H9 (cell line): ENCODE measurements at regions not wholly inside any gene's neighbourhood (a gene's known extent, or its start where the extent isn't known, plus 50 kb on each side); places are given as distances from the start of the nearest gene placed in this dataset.

Source experiments
- DNase-seq: peaks from one replicate; pipeline ENCODE4 v3.0.0-alpha.2; 2017
- H2AFZ ChIP-seq: one replicate; pipeline ENCODE4 v1.6.1; 2013; ENCODE audit warnings: mild to moderate bottlenecking, low read length, control low read depth, moderate library complexity
- H2AK5ac ChIP-seq: 2 replicates; pipeline ENCODE4 v1.6.1; 2013; ENCODE audit warnings: low read length, control low read depth, mixed read lengths; ENCODE audit not compliant: insufficient read length
- H2BK120ac ChIP-seq: one replicate; pipeline ENCODE4 v1.6.1; 2013; ENCODE audit warnings: low read depth, mild to moderate bottlenecking, low read length, control low read depth, inconsistent platforms; ENCODE audit not compliant: poor library complexity, severe bottlenecking
- H2BK12ac ChIP-seq: 2 replicates; pipeline ENCODE4 v1.6.1; 2013; ENCODE audit warnings: low read length, control low read depth, mixed read lengths, low read depth; ENCODE audit not compliant: insufficient read length
- H2BK15ac ChIP-seq: 2 replicates; pipeline ENCODE4 v1.6.1; 2013; ENCODE audit warnings: low read depth, low read length, control low read depth
- H2BK20ac ChIP-seq: one replicate; pipeline ENCODE4 v1.6.1; 2013; ENCODE audit warnings: low read depth, mild to moderate bottlenecking, low read length, control low read depth, inconsistent platforms; ENCODE audit not compliant: poor library complexity, severe bottlenecking
- H2BK5ac ChIP-seq: 2 replicates; pipeline ENCODE4 v1.6.1; 2013; ENCODE audit warnings: low read length, control low read depth, mixed read lengths; ENCODE audit not compliant: insufficient read length
- H3K14ac ChIP-seq: 2 replicates; pipeline ENCODE4 v1.6.1; 2013; ENCODE audit warnings: low read length, control low read depth; ENCODE audit not compliant: insufficient read depth
- H3K18ac ChIP-seq: 2 replicates; pipeline ENCODE4 v1.6.1; 2013; ENCODE audit warnings: low read depth, mild to moderate bottlenecking, mixed read lengths, low read length, control low read depth; ENCODE audit not compliant: insufficient read length
- H3K23ac ChIP-seq: 2 replicates; pipeline ENCODE4 v1.6.1; 2013; ENCODE audit warnings: low read length, control low read depth, mixed read lengths, low read depth; ENCODE audit not compliant: insufficient read length
- H3K23me2 ChIP-seq: 2 replicates; pipeline ENCODE4 v1.6.1; 2013; ENCODE audit warnings: low read depth, mild to moderate bottlenecking, mixed read lengths, low read length, control low read depth; ENCODE audit not compliant: insufficient read length, poor library complexity, severe bottlenecking
- H3K27ac ChIP-seq: 2 replicates; pipeline ENCODE4 v1.5.1; 2013; ENCODE audit warnings: low read length, control low read depth, mixed read lengths, low read depth; ENCODE audit not compliant: insufficient read length
- H3K27me3 ChIP-seq: 2 replicates; pipeline ENCODE4 v1.6.1; 2013; ENCODE audit warnings: low read length, control low read depth, inconsistent platforms; ENCODE audit not compliant: insufficient read depth
- H3K4ac ChIP-seq: 2 replicates; pipeline ENCODE4 v1.6.1; 2013; ENCODE audit warnings: low read depth, mild to moderate bottlenecking, control low read depth, inconsistent platforms, low read length, moderate library complexity
- H3K4me1 ChIP-seq: 2 replicates; pipeline ENCODE4 v1.6.1; 2013; ENCODE audit warnings: low read length, control low read depth, inconsistent platforms; ENCODE audit not compliant: insufficient read depth
- H3K4me2 ChIP-seq: 2 replicates; pipeline ENCODE4 v1.6.1; 2013; ENCODE audit warnings: low read length, control low read depth, mixed read lengths; ENCODE audit not compliant: insufficient read length, insufficient read depth
- H3K56ac ChIP-seq: 2 replicates; pipeline ENCODE4 v1.6.1; 2013; ENCODE audit warnings: low read depth, mild to moderate bottlenecking, mixed read lengths, low read length, control low read depth; ENCODE audit not compliant: insufficient read length
- H3K79me1 ChIP-seq: 2 replicates; pipeline ENCODE4 v1.6.1; 2013; ENCODE audit warnings: low read depth, mild to moderate bottlenecking, moderate library complexity, low read length, control low read depth, inconsistent platforms; ENCODE audit not compliant: insufficient read depth, poor library complexity, severe bottlenecking
- H3K79me2 ChIP-seq: 2 replicates; pipeline ENCODE4 v1.6.1; 2013; ENCODE audit warnings: low read length, control low read depth, inconsistent platforms; ENCODE audit not compliant: insufficient read depth
- H3K9ac ChIP-seq: 2 replicates; pipeline ENCODE4 v1.6.1; 2013; ENCODE audit warnings: low read length, control low read depth, mixed read lengths; ENCODE audit not compliant: insufficient read length; ENCODE audit errors: extremely low read depth
- H3K9me3 ChIP-seq: one replicate; pipeline ENCODE4 v1.6.1; 2013; ENCODE audit warnings: low read depth, low read length, inconsistent platforms; ENCODE audit not compliant: control insufficient read depth
- H3T11ph ChIP-seq: one replicate; pipeline ENCODE4 v1.6.1; 2013; ENCODE audit warnings: mild to moderate bottlenecking, low read length, control low read depth, inconsistent platforms
- H4K20me1 ChIP-seq: one replicate; pipeline ENCODE4 v1.6.1; 2013; ENCODE audit not compliant: control insufficient read depth, insufficient read length, insufficient read depth
- H4K5ac ChIP-seq: 2 replicates; pipeline ENCODE4 v1.6.1; 2013; ENCODE audit warnings: low read depth, mild to moderate bottlenecking, mixed read lengths, low read length, control low read depth; ENCODE audit not compliant: insufficient read length
- H4K8ac ChIP-seq: replicated peaks from 2 replicates; pipeline ENCODE4 v1.6.1; 2013; ENCODE audit warnings: low read length, control low read depth, mixed read lengths, low read depth; ENCODE audit not compliant: insufficient read length
- H4K91ac ChIP-seq: 2 replicates; pipeline ENCODE4 v1.6.1; 2013; ENCODE audit warnings: low read depth, mild to moderate bottlenecking, moderate library complexity, mixed read lengths, low read length, control low read depth; ENCODE audit not compliant: insufficient read length
- H3K27ac Mint-ChIP-seq, 3 experiments: 2 replicates in 2 of 3; 3 replicates in 1 of 3; pipeline ENCODE4 v1.8.0; 2020 to 2021; ENCODE audit warnings: mixed read lengths in 3 of 3, mild to moderate bottlenecking in 1 of 3, moderate library complexity in 1 of 3
- H3K27me3 Mint-ChIP-seq: 2 replicates; pipeline ENCODE4 v1.8.0; 2021; ENCODE audit warnings: low read depth, mild to moderate bottlenecking, moderate library complexity, mixed read lengths
- H3K36me3 Mint-ChIP-seq, 3 experiments: 2 replicates in 2 of 3; 3 replicates in 1 of 3; pipeline ENCODE4 v1.8.0; 2020 to 2021; ENCODE audit warnings: low read depth in 3 of 3, mixed read lengths in 3 of 3; ENCODE audit not compliant: insufficient read depth in 1 of 3
- H3K4me1 Mint-ChIP-seq, 2 experiments: 2 replicates each; pipeline ENCODE4 v1.8.0; 2020; ENCODE audit warnings: mixed read lengths in 2 of 2
- H3K4me3 Mint-ChIP-seq, 2 experiments: 2 replicates in 1 of 2; 3 replicates in 1 of 2; pipeline ENCODE4 v1.8.0; 2020 to 2021; ENCODE audit warnings: mild to moderate bottlenecking in 2 of 2, mixed read lengths in 2 of 2, moderate library complexity in 1 of 2
- H3K9me3 Mint-ChIP-seq, 2 experiments: 2 replicates in 1 of 2; 3 replicates in 1 of 2; pipeline ENCODE4 v1.8.0; 2020; ENCODE audit warnings: mild to moderate bottlenecking in 2 of 2, mixed read lengths in 2 of 2, moderate library complexity in 1 of 2
- WGBS: extraction: QIAGEN DNeasy Blood & Tissue Kit; methylation state at CpG from one replicate; pipeline ENCODE4 v1.1.7; 2013; ENCODE audit warnings: missing lambda C conversion rate, low lambda C conversion rate, mixed read lengths; ENCODE audit not compliant: insufficient read length; ENCODE audit errors: extremely low coverage; 5-methylcytosine and 5-hydroxymethylcytosine counted together
- TF ChIP-seq, protein P1 (sequence below): fragments of 200-600 bp; sonication (generic); conservative IDR thresholded peaks from 3 replicates; pipeline ENCODE4 v1.8.0; 2021; ENCODE audit warnings: antibody characterized with exemption, mild to moderate bottlenecking

DNA sequence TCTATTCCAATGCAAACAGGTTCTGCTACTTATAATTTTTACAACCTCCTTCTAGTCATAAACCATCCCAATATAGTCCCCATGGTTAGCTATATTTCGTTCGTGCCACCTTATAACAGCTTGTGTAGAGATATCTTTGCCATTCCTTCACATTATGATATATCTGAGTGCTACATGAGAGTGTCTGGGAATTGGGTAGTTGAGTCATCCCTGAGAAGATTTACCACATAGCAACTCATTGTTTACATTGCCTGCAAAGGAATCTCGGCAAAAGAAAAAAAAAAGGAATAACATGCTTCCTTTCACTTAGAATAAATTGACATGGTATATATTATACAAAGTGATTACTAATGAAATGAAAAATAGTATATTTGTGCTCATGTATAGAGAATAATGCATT, 86.0 kb upstream of the VGLL3 start:
- Histone ChIP-seq H3K4ac (no peak overlapping the region), H3K23me2 (no peaks in the 10 kb centered on the region), H3K23ac (no peak overlapping the region), H3K4me1 (no peaks in the 10 kb centered on the region), H4K5ac (no peak overlapping the region), H2AFZ (no peak overlapping the region), H4K91ac (no peak overlapping the region), H4K20me1 (no peaks in the 10 kb centered on the region), H3K9me3 (no peaks in the 10 kb centered on the region), H4K8ac (no peak overlapping the region), H3K9ac (no peak overlapping the region), H2BK120ac (no peak overlapping the region), H2AK5ac (no peak overlapping the region), H3K4me2 (no peak overlapping the region), H2BK12ac (no peak overlapping the region), H2BK20ac (no peak overlapping the region), H3K14ac (no peak overlapping the region), H3K18ac (no peak overlapping the region), H3K56ac (no peak overlapping the region), H3T11ph (no peak overlapping the region), H2BK15ac (no peak overlapping the region), H3K27me3 (no peaks in the 10 kb centered on the region), H2BK5ac (no peak overlapping the region), H3K79me2 (no peaks in the 10 kb centered on the region), H3K27ac (no peak overlapping the region), H3K79me1 (no peaks in the 10 kb centered on the region)
- DNase-seq = no peak
- no peak overlapping the region for H3K27ac Mint-ChIP-seq
- no CpG with 5 or more reads among the region's 3 CpGs for WGBS
- TF ChIP-seq, protein P1, sequence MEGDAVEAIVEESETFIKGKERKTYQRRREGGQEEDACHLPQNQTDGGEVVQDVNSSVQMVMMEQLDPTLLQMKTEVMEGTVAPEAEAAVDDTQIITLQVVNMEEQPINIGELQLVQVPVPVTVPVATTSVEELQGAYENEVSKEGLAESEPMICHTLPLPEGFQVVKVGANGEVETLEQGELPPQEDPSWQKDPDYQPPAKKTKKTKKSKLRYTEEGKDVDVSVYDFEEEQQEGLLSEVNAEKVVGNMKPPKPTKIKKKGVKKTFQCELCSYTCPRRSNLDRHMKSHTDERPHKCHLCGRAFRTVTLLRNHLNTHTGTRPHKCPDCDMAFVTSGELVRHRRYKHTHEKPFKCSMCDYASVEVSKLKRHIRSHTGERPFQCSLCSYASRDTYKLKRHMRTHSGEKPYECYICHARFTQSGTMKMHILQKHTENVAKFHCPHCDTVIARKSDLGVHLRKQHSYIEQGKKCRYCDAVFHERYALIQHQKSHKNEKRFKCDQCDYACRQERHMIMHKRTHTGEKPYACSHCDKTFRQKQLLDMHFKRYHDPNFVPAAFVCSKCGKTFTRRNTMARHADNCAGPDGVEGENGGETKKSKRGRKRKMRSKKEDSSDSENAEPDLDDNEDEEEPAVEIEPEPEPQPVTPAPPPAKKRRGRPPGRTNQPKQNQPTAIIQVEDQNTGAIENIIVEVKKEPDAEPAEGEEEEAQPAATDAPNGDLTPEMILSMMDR = no peak
- H3K36me3 Mint-ChIP-seq = no peaks in the 10 kb centered on the region
- H3K27me3 Mint-ChIP-seq = no peaks in the 10 kb centered on the region
- no peaks in the 10 kb centered on the region for H3K9me3 Mint-ChIP-seq
- H3K4me1 Mint-ChIP-seq = no peaks in the 10 kb centered on the region
- H3K4me3 Mint-ChIP-seq = no peak overlapping the region
